GM21825 (cell line): ENCODE measurements at regions not wholly inside any gene's neighbourhood (a gene's known extent, or its start where the extent isn't known, plus 50 kb on each side); places are given as distances from the start of the nearest gene placed in this dataset.
"Not testable (repeated sequence)": the region's sequence is repeated elsewhere in the genome, so short reads cannot be mapped to it uniquely, and the experiment has no call there.

Experiments
- ATAC-seq: cut with Tn5 transposase; IDR thresholded peaks from one replicate; pipeline ENCODE4 v1.9.1; 2021; ENCODE audit warnings: mild to moderate bottlenecking, moderate library complexity; ENCODE audit not compliant: unreplicated experiment

DNA sequence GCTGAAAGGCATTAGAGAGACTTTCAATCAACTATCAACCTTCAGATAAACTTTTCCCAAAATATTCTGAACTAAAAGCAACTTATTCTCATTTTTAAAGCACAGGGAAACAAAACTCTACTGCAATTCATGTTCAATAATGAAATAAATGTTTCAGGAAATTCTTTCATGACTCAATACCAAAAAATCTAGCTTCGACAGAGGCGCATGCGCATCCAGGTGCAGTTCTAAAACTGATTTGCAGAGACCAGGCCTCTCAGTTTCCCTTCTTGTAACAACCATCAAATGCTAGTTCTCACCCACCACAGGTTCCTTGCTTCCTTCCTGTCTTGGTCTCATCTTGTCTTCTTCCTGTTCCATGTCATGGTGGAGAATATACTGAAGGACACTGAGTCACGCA, 55.3 kb upstream of the NRBF2 start:
- ATAC-seq = no peak

DNA sequence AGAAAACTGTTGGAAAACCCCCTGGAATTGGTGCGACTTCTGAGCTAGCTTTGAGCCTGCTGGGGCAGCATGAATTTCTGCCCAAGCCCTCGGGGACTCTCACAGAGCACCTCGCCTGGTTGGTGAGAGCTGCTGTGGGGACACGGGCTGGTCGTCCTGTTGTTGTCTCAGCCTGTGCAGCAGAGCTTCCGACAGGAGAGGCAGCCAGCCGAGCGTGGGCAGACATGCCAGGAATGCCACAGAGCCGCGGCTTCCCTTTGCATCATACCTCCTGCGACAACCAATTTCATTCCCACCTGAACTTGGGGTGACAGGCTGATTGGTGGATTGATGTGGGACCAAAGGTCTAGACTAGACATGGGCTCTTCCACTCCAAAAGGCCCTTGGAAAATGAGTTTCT, 60.2 kb upstream of the NRBF2 start:
- no peak for ATAC-seq

DNA sequence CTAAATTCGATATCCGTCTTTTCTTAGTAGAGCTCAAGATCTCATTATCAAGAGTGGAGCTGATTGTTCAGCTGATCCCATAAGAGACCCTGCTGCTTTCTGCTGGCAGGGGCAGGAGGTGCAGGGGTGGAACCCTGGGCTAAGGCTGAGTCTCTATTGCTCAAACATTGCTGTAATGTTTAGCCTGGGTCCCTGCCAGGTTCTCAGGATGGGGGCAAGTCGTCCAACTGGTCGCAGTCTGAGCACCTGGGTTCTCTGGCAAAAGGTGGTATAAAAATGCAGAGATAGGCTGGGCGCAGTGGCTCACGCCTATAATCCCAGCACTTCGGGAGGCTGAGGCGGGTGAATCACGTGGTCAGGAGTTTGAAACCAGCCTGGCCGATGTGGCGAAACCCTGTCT, 62.0 kb upstream of the NRBF2 start:
- ATAC-seq = no peak

DNA sequence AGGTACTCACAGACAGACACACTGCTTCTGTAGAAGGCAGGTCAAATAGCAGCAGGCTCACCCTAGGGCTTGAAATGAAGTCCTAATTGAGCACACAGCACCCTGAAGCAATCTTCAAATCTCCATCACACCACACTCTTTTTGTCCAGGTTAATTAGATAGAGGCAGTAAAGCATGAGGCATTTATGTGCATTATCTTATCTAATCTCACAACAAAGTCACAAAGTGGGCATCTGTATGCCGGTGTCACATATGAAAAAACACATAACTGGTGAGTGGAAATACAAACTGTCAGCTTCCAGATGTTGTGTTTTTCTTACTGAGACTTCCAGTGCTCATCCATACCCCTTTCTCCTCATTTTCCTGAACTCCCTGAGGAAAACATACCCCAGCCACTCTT, 63.8 kb upstream of the NRBF2 start:
- no peak for ATAC-seq

DNA sequence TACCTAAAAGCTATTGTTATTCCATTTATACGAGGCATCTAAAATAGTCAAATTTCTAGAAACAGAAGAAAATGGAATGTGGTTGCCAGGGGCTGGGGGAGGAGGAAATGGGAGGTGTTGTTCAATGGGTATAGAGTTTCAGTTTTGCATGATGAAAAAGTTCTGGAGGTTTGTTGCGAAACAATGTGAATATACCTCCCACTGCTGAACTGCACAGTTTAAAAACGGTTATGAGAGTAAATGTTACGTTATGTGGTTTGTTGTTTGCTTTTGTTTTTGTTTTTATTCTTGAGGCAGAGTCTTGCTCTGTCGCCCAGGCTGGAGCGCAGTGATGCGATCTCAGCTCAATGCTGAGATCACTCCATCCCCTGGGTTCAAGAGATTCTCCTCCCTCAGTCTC, 64.9 kb upstream of the NRBF2 start:
- ATAC-seq = no peak

DNA sequence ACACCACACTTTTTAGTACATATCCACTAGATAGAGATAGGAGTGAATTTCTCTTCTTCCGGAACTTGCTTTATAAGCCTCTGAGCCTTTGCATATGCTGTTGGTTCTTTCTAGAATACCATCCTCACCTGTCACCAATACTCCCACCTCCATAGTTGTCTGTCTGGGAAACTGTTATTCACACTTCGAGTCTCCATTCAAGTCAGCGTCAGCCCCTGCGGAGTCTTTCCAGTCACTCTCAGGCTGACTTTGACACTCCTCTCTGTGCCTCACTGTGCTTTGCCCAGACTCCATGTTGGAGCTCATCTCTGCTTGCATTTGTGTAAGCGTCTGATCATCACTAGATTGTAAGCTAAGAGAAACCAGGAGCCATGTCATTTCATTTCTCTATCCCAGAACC, 66.5 kb upstream of the NRBF2 start:
- ATAC-seq = no peak

DNA sequence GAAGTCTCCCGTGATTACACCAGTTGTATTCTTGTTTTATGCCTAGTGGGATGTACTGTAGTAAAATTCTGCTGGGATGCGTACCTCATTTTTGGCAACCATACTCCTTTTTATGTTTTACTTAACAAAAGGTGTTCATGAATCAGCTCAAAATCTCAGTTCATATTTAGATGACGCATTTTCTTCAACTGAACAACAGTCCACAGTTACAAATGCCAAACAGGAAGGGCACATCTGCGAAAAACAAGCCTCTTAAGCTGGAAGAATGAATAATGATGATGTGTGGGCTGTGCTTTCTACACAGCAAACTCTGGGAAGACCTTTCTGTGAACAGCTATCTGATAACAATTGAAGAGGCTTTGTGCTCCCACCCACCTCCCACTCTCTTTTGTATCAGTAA, 68.4 kb upstream of the NRBF2 start:
- no peak for ATAC-seq

DNA sequence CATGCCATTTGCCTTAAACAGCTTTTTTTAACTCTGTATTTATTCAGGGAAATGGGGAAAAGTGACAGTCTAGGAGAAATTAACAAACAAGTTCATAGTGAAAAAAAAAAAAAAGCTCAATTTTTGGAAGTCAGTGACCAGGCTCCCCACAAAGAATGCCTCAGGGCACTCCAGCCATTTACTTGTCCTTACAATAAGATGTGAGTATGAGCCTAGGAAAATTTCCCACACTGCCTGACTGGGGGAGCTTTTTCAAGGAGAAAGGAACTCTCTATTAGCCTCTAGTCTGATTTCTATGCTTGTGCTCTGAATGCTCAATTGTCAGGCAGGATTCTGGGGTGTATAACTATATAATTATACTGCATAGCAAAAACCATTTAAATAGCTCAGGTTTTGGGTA, 74.9 kb upstream of the NRBF2 start:
- no peak for ATAC-seq

DNA sequence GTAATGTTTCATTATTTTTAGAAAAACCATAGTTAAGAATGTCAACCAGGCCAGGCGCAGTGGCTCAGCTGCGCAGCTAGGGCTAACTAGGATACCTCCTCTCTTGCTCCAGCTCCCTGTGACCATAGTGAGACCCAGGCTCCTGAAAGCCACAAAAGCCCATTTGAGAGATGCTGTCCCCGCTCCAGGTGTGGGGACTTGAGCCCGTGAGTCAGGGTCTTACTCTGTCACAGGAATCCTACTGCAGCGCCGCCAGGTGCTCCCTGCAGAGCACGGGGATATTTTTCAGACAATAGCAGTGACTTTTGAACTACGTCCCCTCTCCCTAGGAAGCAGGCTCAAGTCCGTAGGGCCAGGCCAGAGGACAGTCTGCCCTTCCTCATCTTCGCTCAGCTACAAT, 75.6 kb upstream of the NRBF2 start:
- no peak for ATAC-seq

DNA sequence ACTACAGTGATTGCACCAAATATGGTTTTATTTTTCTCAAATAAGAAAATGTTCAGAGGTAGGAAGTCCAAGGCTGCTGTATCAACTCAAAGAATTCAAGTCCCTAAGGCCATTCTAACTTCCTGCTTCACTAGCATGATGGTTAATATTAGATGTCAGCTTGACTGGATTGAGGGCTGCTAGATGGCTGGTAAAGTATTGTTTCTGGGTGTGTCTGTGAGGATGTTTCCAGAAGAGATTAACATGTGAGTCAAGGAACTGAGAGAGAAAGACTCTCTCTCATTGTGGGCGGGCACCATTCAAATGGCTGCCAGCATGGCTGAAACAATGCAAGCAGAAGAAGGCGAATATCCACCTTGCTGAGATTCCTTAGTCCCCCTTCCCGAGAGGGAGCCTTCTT, 77.4 kb upstream of the NRBF2 start:
- ATAC-seq = no peak

DNA sequence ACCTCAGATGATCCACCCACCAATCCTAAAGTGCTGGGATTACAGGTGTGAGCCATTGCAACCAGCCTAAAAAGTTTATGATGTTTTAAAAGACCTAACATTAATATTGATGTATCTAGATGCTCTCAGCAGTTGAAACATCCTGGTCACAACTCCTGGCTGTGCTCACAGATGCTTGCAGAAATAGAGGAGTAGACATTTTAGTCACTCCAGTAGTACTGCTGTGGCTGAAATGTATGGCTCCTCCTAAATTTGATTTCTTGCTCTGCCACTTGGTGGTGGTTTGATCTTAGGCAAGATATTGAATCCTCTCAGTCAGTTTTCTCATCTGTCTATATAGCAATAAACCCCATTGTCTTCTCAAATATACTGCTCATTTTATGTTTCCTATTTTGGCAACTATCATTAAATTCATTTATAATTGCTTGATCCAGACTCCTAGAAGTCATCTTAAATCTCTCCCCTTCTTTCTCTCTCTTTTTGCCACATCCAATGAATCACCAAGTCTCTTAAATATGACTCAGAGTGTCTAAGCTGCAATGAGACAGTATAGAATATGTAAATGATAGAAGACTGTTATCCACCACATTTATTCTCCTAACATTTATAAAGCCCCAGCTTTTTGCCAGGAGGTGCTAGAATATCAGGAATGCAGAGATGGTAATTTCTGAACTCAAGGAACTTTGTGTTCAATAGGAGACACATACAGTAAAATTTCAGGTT, 78.1 kb upstream of the NRBF2 start:
- ATAC-seq = no peak

DNA sequence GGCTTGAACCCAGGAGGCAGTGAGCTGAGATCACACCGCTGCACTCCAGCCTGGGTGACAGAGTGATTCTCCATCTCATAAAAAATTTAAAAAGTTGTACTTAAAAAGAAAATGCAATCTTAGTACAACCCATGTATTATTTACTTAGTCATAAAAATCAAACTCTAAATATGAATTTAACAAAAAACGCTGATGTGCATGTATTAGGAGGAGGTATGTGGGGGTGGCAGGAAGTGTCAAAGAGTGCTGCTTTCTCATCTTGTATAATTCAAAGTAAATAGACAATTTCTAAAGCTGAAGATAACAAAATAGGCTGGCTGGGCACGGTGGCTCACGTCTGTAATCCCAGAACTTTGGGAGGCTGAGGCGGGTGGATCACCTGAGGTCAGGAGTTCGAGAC, 81.0 kb upstream of the NRBF2 start:
- ATAC-seq = no peak

DNA sequence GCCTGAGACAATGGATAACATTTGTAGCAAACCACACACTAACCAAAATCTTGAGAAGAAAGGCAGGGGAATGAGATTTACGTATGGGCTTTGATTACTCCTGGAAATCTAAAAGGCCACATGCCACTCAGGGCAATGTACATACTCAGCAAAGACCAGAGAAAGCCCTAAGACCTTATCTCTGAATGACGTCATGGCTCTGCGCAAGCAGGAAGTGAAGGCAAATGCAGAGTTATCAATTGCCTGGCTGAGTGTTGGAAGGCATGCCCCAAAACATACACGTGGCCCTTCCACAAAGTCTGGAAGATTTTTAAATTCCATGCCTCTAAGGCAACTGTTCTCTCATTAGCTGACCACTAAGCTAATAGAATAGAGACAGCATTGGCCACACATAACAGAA, 90.9 kb upstream of the NRBF2 start:
- ATAC-seq = no peak

DNA sequence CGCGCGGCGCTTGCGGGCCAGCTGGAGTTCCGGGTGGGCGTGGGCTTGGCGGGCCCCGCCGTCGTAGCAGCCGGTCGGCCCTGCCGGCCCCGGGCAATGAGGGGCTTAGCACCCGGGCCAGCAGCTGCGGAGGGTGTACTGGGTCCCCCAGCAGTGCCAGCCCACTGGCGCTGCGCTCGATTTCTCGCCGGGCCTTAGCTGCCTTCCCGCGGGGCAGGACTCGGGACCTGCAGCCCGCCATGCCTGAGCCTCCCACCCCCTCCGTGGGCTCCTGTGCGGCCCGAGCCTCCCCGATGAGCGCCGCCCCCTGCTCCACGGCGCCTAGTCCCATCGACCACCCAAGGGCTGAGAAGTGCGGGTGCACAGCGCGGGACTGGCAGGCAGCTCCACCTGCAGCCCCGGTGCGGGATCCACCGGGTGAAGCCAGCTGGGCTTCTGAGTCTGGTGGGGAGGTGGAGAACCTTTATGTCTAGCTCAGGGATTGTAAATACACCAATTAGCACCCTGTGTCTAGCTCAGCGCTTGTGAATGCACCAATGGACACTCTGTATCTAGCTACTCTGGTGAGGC, 99.4 kb upstream of the NRBF2 start:
- ATAC-seq = not testable (repeated sequence)

DNA sequence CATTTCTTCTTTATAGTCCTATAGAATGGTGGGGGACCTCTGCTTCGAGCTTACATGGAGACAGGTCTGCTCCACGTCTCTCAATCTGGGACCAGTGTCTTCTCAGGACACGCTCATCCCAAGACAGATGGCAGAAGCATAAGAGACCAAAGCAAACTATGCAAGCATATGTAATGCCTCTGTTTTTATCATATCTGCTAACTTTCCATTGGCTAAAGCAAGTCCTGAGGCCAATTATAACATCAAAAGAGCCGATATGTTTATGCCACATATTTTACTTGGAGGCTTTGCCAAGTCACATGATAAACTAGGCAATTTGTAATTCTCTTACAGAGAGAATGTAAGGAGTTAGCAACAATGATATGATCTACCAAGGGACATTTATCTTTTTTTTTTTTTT, 102.6 kb upstream of the NRBF2 start:
- no peak for ATAC-seq

DNA sequence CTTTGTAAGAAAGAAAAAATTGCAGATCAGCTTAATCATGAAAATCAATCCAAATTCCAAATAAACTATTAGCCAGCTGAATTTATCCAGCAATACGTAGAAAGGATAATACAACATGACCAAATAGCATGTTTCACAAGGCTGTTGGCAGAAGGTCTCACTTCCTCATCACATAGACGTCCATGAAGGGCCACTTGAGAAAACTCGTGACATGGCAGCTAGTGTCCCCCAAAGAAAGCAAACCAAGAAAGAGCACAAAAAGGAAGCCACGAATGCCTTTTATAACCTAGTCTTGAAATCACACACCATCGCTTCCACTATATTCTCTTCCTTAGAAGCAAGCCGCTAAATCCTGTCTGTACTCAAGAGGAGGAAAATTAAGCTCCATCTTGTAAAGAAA, 105.6 kb upstream of the NRBF2 start:
- ATAC-seq = no peak

DNA sequence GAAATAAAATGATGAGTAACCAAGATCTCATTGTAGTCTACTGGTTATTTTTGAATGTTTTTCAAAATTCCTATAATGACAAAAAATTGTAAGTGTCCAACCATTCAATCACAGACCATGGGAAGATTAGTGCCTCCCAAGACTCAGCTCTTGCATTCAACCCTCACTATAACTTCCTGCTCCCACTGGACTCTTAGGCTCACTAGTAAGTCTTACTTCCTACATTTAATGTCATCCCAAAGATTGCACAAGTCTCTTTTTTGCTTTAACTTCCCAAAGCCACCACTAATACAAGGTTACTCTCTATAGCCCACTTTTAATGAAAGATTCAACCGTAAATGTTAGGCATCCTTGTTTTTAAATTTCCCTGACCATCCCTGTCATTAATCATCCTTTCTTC, 111.9 kb upstream of the NRBF2 start:
- ATAC-seq = no peak

DNA sequence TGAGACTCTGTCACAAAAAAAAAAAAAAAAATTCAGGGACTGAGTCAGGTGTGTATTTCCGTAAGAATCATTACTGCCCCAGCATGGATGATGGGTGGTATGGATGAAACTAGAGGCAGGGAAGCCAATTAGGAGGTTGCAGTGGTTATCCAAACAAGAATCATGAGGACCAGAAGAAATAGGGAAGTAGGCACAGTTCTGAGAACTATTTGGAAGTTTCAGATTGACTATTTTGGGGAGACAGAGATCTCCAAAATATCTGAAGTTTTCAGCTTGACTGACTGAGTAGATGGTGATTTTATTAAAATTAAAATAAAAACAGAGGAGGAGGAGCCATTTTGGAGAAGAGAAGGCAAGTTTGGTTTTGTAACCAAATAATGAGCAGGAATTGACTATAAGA, 119.4 kb upstream of the NRBF2 start:
- ATAC-seq = no peak

DNA sequence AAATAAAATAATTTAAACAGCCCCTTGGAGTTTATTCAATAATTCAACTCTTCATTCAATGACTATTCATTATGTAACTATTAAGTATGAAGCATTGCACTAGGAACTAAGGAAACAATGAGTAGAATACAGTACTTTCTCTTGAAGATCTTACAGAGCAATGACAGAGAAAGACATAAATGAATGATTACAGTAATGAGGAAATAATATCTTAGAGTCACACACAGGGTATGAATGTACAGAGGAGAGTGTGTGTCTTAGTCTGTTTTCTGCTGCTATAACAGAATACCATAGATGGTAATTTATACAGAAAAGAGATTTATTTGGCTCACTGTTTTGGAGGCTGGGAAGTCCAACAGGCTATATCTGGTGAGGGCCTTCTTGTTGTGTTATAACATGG, 120.5 kb upstream of the NRBF2 start:
- ATAC-seq = no peak

DNA sequence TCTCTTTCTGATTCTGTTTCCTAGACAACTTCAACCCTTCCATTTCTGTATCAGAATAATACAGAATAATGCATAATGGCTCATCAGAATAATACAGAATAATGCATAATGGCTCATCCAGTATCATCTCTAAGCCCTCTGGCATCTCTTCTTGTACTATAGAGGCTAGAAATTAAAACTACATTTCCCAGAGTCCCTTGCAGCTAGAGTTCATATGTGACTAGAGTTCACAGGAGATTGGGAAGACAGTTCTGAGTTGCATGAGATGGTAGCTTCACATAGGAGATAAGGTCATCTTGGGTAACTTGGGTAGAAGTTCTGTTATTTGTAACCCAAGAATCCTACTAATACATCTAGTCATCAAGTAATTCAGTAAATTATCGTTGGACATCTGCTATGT, 122.9 kb upstream of the NRBF2 start:
- no peak for ATAC-seq

DNA sequence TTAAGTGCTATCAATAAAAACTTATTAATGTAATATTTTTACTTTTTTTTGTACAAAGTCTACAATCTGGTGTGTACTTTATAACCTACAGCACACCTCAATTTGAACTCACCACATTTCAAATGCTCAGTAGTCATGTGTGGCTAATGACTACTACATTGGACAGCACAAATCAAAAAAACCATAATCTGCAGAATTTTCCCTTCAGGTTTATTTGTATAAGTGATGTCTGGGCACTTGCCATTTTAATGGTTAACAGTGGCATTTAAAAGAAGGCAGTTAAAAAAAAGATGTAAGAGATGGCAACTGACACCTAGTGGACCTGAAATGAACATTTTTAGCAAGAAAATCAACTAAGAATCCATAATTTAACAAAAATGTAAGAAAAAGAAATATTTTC, 124.6 kb upstream of the NRBF2 start:
- ATAC-seq = no peak

DNA sequence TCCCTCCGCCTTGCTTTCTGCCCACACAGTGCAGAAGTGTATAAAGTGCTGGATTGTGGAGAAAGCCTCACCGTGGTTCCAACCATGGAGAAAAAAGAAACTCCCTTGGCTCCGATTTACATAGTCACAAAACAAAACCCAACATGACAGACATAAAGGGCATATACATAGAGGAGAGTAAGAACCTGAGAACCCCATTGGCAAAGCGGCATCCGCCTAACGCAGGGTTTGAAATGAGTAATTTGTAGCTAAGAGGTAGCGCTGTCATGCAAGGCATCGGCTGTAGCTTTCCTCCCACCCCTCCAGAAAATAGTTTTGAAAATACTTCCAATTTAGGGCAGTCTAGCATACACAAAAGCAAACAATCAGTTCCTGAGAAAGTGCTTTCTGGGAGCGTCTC, 126.0 kb upstream of the NRBF2 start:
- no peak for ATAC-seq

DNA sequence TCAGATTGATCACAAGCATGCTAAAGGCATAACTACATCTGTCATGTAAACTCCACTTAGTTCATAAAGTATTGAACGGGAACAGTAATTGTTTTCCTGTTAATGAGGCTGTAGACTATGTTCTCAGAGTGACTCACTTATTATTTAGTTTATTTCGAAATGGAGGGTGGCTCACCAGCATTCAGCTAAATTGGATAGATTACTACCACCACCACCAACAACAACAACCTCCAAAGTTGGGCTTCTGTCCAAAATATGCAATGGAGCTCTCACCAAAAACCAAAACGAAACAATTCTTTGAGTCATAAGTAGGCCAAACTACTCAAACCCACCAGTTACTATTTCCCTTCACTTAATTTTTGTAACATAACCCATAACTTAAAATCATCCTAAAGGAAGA, 127.9 kb upstream of the NRBF2 start:
- no peak for ATAC-seq
